ENCODE measurements at regions not wholly inside any gene's neighbourhood (a gene's known extent, or its start where the extent isn't known, plus 50 kb on each side); places are given as distances from the start of the nearest gene placed in this dataset.

DNA sequence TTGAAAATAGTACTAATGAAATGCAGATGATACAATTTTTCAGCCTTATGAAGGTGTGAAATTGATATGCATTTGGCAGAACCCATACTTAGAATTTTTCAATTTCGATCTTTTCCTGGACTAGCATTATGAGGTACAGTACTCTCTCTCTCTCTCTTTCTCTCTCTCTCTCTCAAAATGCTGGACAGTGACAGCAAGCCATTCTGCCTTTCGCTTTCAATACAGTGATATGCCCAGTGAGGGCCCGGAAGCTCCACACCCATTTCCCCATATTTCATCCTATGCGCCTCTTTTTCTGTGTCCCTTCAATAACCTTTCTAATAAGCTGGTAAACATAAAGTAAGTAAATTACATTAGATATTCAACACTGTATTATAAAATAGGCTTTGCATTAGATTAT is 595.0 kb upstream of the UBE2E2 start:
- Mint-ChIP-seq H3K36me3 (no peaks in the 10 kb centered on the region), H3K4me3 (no peak overlapping the region), H3K27ac (no peak overlapping the region), H3K4me1 (no peaks in the 10 kb centered on the region), H3K27me3 (no peaks in the 10 kb centered on the region), H3K9me3 (peaks cover 0 to 2% (median 0%) of the 10 kb centered on the region in 3 donors)

DNA sequence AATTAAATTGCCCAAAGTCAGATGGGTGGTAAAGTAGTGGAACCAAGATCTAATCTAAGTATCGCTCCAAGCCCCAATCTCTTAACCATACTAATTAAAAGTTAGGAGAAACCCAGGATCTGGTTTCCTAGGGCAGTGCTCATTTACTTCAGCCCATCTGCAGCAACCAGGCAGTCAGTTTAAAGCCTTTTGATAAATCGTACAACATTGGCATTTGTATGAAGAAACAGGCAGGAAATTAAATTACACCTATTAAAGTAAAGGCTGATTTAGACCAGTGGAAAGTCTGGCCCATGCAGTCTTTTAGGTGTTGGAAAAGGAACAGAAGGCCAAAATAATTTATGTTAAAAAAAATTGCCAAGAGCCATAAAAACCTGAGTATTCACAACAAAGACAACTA is 594.4 kb upstream of the UBE2E2 start:
- Mint-ChIP-seq H3K4me3 (no peak overlapping the region), H3K27ac (no peak overlapping the region), H3K4me1 (no peaks in the 10 kb centered on the region), H3K36me3 (no peaks in the 10 kb centered on the region), H3K27me3 (no peaks in the 10 kb centered on the region), H3K9me3 (peaks cover 0 to under 1% (median 0%) of the 10 kb centered on the region in 3 donors)

DNA sequence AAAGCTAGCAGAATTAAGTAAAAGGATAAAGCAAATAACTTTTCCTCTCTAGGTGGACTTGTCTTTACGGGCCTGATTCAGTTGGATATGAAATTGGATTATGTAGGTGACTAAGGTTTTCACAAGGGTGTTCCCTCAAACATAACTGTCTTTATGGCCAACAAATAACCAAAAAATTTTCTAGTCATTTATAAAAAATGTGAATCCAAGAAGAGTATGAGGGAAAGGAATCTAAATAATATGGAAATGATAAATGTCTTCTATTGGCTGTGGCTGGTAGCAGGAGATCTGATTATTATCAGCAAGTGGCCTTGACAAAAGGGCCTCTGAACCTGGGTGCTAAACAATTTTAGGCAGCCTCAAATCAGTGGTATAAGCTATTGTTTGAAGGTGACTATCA is 594.0 kb upstream of the UBE2E2 start:
- no peaks in the 10 kb centered on the region for H3K9me3 Mint-ChIP-seq
- no peak overlapping the region for H3K4me3 Mint-ChIP-seq

DNA sequence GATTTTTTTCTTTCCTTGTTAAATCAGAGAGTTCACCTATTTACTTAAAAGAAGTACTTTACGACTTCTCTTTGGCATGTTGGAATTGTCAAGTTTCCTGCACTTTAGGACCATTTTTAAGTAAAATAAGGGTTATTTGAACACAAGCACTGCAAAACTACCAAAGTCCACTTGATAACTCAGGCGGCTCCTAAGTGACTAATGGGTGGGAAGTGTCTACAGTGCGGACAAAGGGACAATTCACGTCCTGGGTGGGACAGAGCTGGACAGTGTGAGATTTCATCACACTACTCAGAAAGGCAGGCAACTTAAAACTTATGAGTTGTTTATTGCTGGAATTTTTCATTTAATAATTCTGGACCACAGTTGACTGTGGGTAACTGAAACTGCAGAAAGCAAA is 590.2 kb upstream of the UBE2E2 start:
- Mint-ChIP-seq H3K27me3 (no peaks in the 10 kb centered on the region), H3K9me3 (no peaks in the 10 kb centered on the region), H3K36me3 (no peaks in the 10 kb centered on the region), H3K4me1 (no peaks in the 10 kb centered on the region), H3K4me3 (no peak overlapping the region), H3K27ac (no peak overlapping the region)

More for the DNA sequence above, 594.0 kb upstream of the UBE2E2 start:
- no peak overlapping the region for H3K27ac Mint-ChIP-seq
- H3K36me3 Mint-ChIP-seq: no peaks in the 10 kb centered on the region
- H3K27me3 Mint-ChIP-seq: no peaks in the 10 kb centered on the region
- no peaks in the 10 kb centered on the region for H3K4me1 Mint-ChIP-seq

- Mint-ChIP-seq H3K4me3 (no peak overlapping the region), H3K4me1 (peaks cover 0 to 2% (median 0%) of the 10 kb centered on the region in 3 donors), H3K27ac (no peak overlapping the region), H3K27me3 (no peaks in the 10 kb centered on the region), H3K36me3 (no peaks in the 10 kb centered on the region), H3K9me3 (no peaks in the 10 kb centered on the region)
These were observed 587.3 kb upstream of the UBE2E2 start for GRCh38 chr3:22615790-22616189.

DNA sequence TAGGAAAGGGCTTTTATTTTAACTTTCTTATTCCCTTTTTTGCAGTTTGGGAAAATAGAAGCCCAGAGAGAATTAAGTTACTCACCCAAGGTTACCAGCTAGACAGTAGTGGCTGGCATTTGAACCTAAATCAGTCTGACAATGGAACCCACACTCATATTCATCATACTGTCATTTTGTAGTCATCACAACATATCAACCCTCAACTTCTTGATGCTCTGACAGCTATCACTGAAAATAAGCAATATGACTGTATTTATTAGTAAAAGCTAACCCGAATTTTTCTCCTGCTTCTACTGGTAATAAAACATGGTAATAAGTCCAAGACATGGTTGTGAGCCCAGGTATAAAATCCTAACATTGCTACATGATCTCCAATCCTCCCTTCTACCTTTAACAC is 585.8 kb upstream of the UBE2E2 start:
- H3K36me3 Mint-ChIP-seq: no peaks in the 10 kb centered on the region
- H3K4me1 Mint-ChIP-seq: peaks cover 0 to 2% (median 0%) of the 10 kb centered on the region in 3 donors
- H3K9me3 Mint-ChIP-seq: no peaks in the 10 kb centered on the region
- no peak overlapping the region for H3K27ac Mint-ChIP-seq
- no peak overlapping the region for H3K4me3 Mint-ChIP-seq
- H3K27me3 Mint-ChIP-seq: no peaks in the 10 kb centered on the region

DNA sequence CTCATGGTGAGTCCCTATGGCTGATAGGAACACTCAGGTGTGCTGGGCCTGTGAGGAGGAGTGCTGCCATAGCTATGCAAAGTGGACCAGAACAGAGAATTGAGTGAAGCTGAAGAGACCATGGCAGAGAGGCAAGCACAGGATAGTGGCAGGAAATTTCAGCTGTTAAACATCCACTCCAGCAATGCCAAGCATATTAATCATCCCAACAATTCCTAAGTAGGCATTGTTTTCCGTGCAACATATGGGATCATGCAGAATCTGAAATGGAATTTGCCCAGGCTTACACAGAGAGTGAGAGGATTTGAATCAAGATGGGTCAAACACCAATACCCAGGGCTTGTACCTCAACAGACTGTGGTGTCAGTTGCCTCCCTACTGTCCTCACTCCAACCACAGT is 582.6 kb upstream of the UBE2E2 start:
- H3K36me3 Mint-ChIP-seq: no peaks in the 10 kb centered on the region
- no peak overlapping the region for H3K27ac Mint-ChIP-seq
- H3K9me3 Mint-ChIP-seq: peaks cover 0 to 5% (median 0%) of the 10 kb centered on the region in 3 donors
- no peak overlapping the region for H3K4me3 Mint-ChIP-seq
- H3K27me3 Mint-ChIP-seq: no peaks in the 10 kb centered on the region
- peaks cover 0 to 2% (median 0%) of the 10 kb centered on the region in 3 donors for H3K4me1 Mint-ChIP-seq

DNA sequence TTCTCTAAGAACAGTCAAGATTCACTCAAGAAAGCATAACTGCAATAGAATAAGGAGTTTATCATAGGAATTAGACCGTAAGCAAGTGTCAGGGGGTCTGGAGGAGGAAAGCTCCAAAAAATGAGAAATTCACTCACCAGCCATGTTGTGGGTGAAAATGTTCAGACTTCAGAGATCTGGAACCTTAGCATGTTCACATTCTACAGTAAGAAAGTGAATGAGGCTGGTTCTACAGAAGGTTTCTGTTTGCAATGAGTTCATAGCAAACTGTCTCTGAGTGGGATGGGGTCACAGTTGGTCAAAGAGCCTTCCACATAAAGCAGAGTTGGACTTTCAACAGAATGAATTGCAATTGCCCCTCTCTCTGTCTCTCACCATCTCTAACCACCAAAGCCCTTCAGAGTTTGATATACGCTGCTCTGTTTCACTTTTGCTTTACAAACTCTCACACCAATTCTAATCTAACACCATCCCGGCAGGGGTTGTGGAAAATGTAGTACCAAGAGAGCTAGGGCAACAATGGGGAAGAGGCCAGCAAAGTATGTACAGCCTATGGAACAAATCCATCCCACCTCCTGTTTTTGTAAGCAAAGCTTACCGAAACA is 581.8 kb upstream of the UBE2E2 start:
- H3K27ac Mint-ChIP-seq: no peak overlapping the region
- H3K4me3 Mint-ChIP-seq: no peak overlapping the region
- peaks cover 0 to 2% (median 0%) of the 10 kb centered on the region in 3 donors for H3K4me1 Mint-ChIP-seq
- H3K9me3 Mint-ChIP-seq: peaks cover 0 to 5% (median 0%) of the 10 kb centered on the region in 3 donors
- H3K27me3 Mint-ChIP-seq: no peaks in the 10 kb centered on the region
- no peaks in the 10 kb centered on the region for H3K36me3 Mint-ChIP-seq

- Mint-ChIP-seq H3K9me3 (peaks cover 0 to 4% (median 0%) of the 10 kb centered on the region in 3 donors), H3K4me3 (no peak overlapping the region), H3K36me3 (no peaks in the 10 kb centered on the region), H3K27ac (no peak overlapping the region), H3K4me1 (no peaks in the 10 kb centered on the region), H3K27me3 (no peaks in the 10 kb centered on the region)
These were observed 575.1 kb upstream of the UBE2E2 start for GRCh38 chr3:22627993-22628499.

DNA sequence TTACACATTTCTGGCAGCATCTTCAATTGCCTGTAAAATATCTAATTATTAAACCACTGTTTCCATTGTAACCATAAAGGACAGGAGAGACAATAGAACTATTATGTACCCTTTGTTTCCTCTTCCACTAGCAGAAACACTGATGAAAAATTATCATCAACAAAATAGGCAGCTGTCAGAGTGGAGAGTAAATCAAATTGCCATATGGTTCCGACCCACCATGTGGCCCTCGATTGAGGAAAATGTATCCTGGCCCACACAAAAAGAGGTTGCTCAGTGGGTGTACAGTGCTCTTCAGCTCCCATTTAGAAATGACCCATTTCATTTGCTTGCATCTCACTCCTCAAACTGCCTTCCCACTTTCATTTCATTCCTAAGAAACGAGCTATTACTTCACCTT is 570.6 kb upstream of the UBE2E2 start:
- Mint-ChIP-seq H3K36me3 (peaks cover 2% of the 10 kb centered on the region), H3K9me3 (no peaks in the 10 kb centered on the region), H3K27ac (no peak overlapping the region), H3K4me1 (no peaks in the 10 kb centered on the region), H3K4me3 (no peak overlapping the region), H3K27me3 (no peaks in the 10 kb centered on the region)

DNA sequence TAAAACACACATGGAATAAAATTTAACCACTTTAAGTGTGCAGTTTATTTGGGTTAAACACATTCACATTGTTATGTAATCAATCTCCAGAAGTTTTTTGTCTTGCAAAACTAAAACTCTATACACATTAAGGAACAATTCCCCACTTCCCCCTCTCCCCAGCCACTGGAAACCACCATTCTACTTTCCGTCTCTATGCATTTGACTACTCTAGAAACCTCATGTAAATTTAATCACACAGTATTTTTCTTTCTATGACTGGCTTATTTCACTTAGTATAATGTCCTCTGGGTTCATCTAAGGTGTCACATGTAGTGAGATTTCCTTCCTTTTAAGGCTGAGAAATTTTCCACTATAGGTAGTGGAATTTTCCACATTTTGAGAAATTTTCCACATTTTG is 568.7 kb upstream of the UBE2E2 start:
- Mint-ChIP-seq H3K27ac (no peak overlapping the region), H3K36me3 (peaks cover 2% of the 10 kb centered on the region), H3K9me3 (peaks cover 0 to 6% (median 4%) of the 10 kb centered on the region in 3 donors), H3K4me1 (no peaks in the 10 kb centered on the region), H3K27me3 (no peaks in the 10 kb centered on the region), H3K4me3 (no peak overlapping the region)

DNA sequence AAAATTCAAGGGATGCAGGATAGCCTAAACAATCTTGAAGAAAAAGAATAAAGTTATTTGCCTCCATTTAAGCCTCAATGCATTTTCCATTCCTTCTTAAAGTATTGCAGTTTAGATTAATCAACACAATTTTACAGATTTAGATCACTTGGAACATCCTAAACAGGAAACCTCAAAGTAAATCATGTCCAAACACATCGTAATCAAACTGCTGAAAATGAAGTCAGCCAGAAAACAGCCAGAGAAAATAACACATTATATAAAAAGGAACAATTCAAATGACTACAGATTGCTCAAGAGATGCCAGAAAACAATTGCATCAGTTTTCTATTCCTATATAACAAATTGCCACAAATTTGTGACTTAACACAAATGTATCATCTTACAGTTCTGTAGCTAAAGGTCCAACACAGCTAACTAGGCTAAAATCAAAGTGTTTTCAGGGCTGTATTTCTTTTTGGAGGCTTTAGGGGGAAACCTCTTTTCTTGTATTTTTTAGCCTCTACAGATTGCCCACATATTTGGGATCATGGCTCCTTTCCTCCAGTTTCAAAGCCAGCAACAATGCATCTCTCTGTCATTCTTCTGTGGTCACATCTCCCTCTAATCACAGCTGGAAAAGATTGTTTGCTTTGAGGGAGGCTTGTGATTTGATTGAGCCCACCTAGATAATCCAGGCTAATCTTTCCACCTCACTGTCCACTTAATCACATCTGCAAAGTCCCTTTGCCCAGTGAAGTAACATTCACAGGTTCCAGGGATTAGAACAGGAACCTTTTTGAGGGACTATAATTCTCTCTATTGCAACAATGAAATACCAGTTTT is 543.3 kb upstream of the UBE2E2 start:
- H3K4me3 Mint-ChIP-seq: no peak overlapping the region
- H3K4me1 Mint-ChIP-seq: no peaks in the 10 kb centered on the region
- no peaks in the 10 kb centered on the region for H3K36me3 Mint-ChIP-seq
- no peak overlapping the region for H3K27ac Mint-ChIP-seq
- H3K9me3 Mint-ChIP-seq: no peaks in the 10 kb centered on the region
- H3K27me3 Mint-ChIP-seq: peaks cover 2% of the 10 kb centered on the region

DNA sequence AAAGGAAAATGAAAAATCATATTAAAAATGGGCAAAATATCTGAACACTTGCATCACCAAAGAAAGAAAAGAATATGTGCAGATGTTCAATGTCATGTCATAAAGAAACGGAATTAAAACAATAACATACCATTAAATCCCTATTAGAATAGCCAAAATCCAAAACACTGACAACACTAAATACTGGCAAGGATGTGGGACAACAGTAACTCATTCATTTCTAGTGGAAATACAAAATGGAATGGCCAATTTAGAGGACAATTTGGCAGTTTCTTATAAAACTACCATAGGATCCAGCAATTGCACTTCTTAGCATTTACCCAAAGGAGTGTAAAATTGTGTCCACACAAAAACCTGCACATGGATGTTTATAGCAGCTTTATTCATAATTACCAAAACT is 542.5 kb upstream of the UBE2E2 start:
- Mint-ChIP-seq H3K4me3 (no peak overlapping the region), H3K27me3 (peaks cover 2% of the 10 kb centered on the region), H3K36me3 (no peaks in the 10 kb centered on the region), H3K4me1 (no peaks in the 10 kb centered on the region), H3K9me3 (no peaks in the 10 kb centered on the region), H3K27ac (no peak overlapping the region)

GRCh38 chr3:22661121-22661700 is 541.9 kb upstream of the UBE2E2 start:
- H3K9me3 Mint-ChIP-seq: no peaks in the 10 kb centered on the region
- no peaks in the 10 kb centered on the region for H3K27me3 Mint-ChIP-seq
- no peak overlapping the region for H3K4me3 Mint-ChIP-seq
- no peaks in the 10 kb centered on the region for H3K4me1 Mint-ChIP-seq
- H3K36me3 Mint-ChIP-seq: no peaks in the 10 kb centered on the region
- no peak overlapping the region for H3K27ac Mint-ChIP-seq

- Mint-ChIP-seq H3K27ac (no peak overlapping the region), H3K9me3 (no peaks in the 10 kb centered on the region), H3K4me3 (no peak overlapping the region), H3K36me3 (no peaks in the 10 kb centered on the region), H3K4me1 (no peaks in the 10 kb centered on the region), H3K27me3 (no peaks in the 10 kb centered on the region)
These were observed 537.6 kb upstream of the UBE2E2 start for GRCh38 chr3:22665528-22665927.
